Activated CD8-positive, alpha-beta memory T cell treated with anti-CD3 and anti-CD28 coated beads, Interleukin-2, amount 50 U/mL, for 48 hours (primary cell): ENCODE measurements at regions not wholly inside any gene's neighbourhood (a gene's known extent, or its start where the extent isn't known, plus 50 kb on each side); places are given as distances from the start of the nearest gene placed in this dataset.
A peak's percentile ranks its signal among the peaks of the same experiment; 100 is the strongest.
"Not testable (repeated sequence)": the region's sequence is repeated elsewhere in the genome, so short reads cannot be mapped to it uniquely, and the experiment has no call there.

Source experiments
- DNase-seq: peaks from one replicate; pipeline ENCODE4 v3.0.0-alpha.2; 2020

GRCh38 chr5:173667702-173668101 is 51.3 kb upstream of the BOD1 start:
- peak; percentile 30 for DNase-seq

GRCh38 chr5:173668245-173668800 is 51.9 kb upstream of the BOD1 start:
- peak; percentile 23 for DNase-seq

DNA sequence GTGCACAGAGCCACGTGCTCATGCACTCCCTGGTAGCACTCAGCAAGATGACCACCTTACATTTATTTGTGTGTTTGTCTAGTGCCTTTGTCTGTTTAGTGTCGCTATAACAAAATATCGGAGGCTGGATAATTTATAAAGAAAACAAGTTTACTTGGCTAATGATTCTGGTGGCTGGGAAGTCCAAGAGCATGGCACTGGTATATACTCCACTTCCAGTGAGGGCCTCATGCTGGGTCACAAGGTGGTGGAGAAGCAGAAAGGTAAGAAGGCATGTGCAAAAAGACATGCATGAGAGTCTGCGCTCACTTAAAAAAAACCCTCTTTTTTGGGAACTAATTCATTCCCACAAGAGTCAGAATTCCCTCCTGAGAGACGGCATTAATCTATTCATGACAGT is 52.5 kb upstream of the BOD1 start:
- no peak for DNase-seq

DNA sequence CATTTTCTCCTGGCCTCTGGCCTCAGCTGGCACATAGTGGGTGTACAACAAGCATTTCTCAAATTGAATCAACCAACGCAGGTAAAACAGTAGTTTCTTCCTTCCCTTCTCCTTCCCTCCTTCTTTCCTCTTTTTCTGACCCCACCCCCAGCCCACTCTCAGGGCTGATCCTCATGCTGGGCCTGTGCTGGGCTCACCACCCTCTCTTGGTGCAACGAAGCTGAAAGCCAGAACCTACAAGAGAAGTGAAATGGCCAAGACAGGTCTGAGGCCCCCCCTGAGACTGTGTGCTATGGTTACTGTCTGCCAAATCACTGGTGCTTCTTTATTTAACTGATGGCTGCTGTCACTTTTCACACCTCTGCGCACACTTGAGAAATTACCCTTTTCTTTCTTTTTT is 53.0 kb upstream of the BOD1 start:
- peak; percentile 15 for DNase-seq

DNA sequence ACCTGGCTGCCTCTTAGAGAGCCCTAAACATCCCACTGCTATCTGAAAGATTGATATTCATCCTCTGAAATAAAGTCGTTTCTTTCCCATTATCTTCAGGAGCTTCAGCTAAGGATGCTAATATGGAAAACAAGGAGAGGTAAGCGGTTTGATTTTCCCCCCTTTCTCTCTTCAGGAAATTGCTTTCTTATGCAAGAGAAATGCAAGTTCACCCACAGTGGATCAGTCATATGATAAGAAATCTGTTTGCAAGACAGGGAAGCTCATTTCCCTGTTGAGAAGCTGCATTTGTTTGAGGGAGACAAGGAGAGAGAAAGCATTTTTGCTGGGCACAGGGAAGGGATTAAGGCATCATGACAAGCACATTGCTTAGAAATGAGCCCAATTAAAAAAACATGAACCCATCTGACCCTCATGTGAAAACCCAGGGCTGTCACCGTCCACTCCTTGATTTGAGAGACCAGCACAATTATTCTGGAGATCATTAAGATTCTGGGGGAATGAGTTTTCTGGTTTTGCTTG is 53.7 kb upstream of the BOD1 start:
- DNase-seq, result no peak

DNA sequence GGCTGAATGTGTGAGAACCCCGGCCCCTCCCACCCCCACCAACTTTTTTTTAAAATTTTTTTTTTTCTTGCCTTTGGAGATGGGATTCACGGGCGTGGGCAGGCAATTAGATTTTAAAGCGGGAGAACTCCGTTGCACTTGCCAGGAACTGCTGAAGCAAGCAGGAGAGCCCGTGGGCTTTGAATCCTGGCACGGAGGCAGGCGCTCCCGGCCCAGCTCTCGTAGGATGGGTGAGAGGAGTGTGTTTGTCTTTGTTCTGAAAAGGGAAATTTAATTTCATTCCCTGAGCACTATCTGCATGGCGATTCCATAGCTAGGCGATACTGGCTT is 54.3 kb upstream of the BOD1 start:
- DNase-seq, result no peak

- DNase-seq, result peak; percentile 40
These were observed 54.9 kb upstream of the BOD1 start for GRCh38 chr5:173671121-173671949.

DNA sequence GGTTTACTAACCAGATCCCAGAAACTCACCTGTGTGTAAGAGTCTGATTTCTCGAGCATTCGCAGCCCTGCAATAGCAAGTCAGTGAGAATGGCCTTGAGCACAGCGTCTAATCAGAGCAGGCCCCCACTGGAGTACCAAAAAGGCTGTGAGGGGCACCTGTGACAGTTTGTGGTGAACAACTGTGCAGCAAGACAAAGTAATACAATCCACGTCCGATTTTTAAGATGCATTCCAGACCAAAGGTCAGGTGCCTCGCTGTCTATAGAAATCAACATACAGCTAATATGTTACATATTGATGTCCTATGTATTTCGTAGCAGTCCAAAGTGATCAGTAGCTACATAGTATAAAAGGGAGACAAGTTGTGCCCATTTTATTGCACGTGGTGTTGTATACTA is 55.7 kb upstream of the BOD1 start:
- peak; percentile 20 for DNase-seq

DNA sequence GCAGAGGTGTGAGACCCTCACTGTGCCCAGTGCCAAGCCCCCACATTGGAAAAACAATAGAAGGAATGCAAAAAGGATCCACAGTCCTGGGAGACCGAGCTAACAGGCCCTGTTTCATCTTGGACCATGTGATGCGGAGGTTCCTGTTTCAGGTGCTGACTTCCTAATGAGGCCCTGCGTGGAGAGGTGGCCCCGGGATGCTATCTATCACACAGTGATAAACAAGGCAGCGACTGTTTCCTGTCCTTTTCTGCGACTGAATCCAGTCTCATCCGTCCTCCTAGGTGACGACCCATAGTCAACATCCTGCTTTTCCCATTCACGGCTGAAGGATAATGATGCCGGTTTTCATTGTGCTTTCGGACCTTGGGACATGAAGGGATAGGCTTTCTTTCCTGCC is 56.4 kb upstream of the BOD1 start:
- DNase-seq, result peak; percentile 8

DNA sequence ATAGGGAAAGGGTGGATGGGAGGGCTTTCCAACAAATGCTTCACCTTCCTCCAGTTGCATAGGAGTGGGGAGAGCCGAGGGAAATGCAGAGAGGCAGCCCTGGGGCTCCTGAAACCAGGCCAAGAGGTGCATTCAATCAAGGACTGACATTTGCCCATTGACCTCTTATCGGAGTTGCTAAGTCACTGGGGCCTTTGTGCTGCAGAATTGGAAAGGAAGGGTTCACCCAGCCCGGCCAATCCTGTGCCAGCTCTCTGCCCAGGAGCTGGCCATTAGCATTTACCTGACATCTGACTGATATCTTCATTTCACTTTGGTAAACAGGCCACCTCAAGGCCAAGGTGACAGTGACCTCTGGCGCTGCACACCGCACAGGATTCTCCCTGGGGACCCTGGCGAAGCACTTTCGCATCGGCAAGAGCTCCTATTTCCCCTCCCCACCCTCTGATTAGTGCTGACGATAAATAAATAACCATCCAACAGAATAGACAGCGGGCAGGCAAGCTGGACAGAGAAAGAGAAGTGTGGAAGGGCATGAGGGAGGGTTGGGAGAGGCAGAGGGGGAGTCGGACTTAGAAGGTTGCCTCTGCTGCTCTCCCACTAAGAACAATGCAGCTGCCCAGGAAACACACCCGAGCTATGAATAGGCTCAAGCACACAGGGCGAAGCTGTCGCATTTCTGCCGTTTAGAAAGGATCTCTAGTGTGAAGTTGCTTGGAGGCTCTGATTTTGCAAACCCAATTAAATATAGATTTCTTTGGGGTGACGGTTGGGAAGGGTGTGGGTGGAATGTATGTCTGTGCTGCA is 57.0 kb upstream of the BOD1 start:
- peak; percentile 7 for DNase-seq

DNA sequence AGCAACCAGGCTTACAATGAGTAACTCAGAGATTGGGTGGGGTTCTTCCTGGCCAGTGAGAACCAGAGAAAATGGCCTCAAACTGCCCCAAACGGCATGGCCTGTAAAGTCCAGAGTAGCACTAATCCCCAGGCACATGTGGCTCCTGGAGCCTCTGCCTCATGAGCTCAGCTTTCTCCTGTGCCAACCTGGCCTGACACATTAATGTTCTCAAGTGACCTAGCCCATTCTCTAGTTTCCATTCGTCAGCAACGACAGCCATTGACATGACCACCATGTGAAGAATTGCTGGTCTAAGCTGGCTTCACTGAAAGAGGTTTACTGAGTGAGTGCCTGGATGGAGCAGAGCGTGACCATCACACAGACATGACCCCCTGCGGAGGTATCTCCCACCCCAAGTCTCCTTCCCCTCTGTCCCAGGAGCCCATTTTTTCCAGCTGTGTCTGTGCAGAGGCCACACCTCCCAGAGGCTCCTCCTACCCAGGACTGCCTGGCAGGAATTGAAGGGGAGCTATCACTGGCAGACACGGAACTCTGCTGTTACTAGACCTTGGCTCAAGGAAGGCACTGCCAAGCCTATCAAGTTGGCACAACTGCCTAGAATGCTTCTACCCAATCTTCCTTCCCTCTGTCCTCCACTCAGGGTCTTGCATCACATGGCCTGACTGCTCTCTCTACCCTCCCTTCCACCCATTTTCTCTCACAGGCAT is 59.0 kb upstream of the BOD1 start:
- peak; percentile 0 for DNase-seq

DNA sequence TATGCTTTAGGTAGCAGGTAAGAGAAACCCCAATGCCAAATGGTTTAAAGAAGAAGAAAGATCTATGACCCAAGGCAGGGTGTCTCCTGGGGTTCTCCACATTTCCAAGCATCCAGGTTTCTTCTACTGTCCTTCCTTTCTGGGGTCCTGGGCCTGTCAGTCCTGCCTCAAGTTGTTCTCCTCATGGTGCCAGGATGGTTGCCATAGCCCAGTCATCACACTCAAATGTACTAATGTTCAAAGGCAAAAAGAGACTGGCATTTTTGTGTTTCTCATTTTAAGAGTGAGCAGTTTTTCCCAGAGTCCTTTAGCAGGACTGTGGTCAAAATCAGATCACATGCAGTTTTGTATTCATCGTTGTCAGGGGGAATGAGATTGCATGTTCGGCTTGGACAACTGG is 59.9 kb upstream of the BOD1 start:
- DNase-seq, result no peak

- DNase-seq, result no peak
These were observed 60.7 kb upstream of the BOD1 start for GRCh38 chr5:173677125-173677672.

- DNase-seq, result no peak
These were observed 63.6 kb upstream of the BOD1 start for GRCh38 chr5:173679909-173680630.

- DNase-seq, result no peak
These were observed 64.3 kb upstream of the BOD1 start for GRCh38 chr5:173680660-173681242.

DNA sequence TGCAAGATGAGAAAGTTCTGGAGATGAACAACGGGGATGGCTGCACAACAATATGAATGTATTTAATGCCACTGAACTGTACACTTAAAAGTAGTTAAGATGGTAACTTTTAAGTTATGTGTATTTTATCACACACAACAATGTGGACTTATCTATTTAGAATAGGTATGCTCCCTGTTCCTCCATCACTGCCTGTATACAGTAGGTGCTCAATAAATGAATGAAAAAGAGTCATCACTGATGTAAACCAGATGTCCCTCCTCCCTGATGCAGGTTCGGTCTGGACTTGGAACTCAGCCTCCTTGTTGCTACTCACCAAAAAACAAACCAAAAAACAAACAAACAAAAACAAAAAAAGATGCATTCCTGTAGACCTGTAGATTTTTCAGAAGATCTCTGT is 65.9 kb upstream of the BOD1 start:
- DNase-seq, result no peak

DNA sequence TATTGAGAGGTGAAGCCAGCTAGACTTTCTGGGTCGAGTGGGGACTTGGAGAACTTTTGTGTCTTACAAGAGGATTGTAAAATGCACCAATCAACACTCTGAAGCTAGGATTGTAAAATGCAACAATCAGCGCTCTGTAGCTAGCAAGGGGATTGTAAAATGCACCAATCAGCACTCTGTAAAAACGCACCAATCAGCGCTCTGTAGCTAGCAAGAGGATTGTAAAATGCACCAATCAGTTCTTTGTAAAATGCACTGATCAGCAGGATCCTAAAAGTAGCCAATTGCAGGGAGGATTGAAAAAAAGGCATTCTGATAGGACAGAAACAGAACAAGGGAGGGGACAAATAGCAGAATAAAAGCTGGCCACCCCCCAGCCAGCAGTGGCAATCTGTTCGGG is 68.1 kb upstream of the BOD1 start:
- DNase-seq, result not testable (repeated sequence)

- DNase-seq, result no peak
These were observed 70.5 kb upstream of the BOD1 start for GRCh38 chr5:173686950-173687349.

GRCh38 chr5:173688703-173689102 is 72.3 kb upstream of the BOD1 start:
- no peak for DNase-seq

DNA sequence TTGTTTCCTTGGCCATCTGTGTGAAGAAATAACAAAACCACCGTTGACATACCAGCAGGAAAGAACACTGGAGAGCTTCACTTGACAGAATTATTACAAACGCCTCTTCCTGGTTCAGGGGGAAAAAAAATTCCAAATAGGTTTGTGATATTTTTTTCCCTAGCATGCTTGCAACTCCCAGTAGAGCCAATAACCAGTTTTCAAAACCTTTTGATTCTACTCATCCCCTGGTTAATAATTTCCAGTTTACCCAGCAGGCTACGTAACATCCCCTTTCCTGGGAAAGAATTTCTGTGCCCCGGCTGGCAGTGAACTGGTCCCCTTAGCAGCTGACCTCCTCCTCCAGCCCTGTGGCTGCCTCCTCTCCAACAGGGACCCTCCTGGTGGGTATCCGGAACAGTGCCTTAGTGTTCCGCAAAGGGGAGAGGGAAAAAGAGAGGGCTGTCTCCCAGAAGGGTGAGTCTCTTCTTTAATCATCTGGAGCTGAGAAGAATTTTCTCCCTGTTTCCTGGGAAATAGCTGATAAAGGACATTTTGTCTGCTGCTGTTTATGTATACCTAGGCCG is 72.8 kb upstream of the BOD1 start:
- DNase-seq, result no peak

GRCh38 chr5:173689737-173690360 is 73.4 kb upstream of the BOD1 start:
- no peak for DNase-seq
